ENCODE measurements at regions not wholly inside any gene's neighbourhood (a gene's known extent, or its start where the extent isn't known, plus 50 kb on each side); places are given as distances from the start of the nearest gene placed in this dataset.

GRCh38 chr15:35306361-35306981, 221.4 kb upstream of the NANOGP8 start:
- no peaks in the 10 kb centered on the region for H3K9me3 ChIP-seq (ENCODE audit: low read depth, low read length)
- no peak overlapping the region for H3K9ac ChIP-seq (ENCODE audit: insufficient read length)
- H3K27ac ChIP-seq, result no peak overlapping the region
- no peaks in the 10 kb centered on the region for H3K36me3 ChIP-seq (ENCODE audit: insufficient read depth, low read length)
- TF ChIP-seq FOXP2 (optimal IDR thresholded peaks at IDR 0.05; ENCODE audit: control extremely low read depth, extremely low read length, insufficient read depth) (no peak), POLR2AphosphoS5 (IDR thresholded peaks at IDR 0.05; ENCODE audit: borderline replicate concordance, low read depth, low read length) (no peak), EZH2 (IDR thresholded peaks at IDR 0.05) (no peak)
- no peak overlapping the region for H3K4me3 ChIP-seq
- DNase-seq (ENCODE audit: low read depth, low spot score), result no peak

- Histone ChIP-seq H3K27ac (no peak overlapping the region), H3K9ac (ENCODE audit: insufficient read length) (no peak overlapping the region), H3K9me3 (ENCODE audit: low read depth, low read length) (no peaks in the 10 kb centered on the region), H3K4me3 (no peak overlapping the region), H3K36me3 (ENCODE audit: insufficient read depth, low read length) (no peaks in the 10 kb centered on the region)
- TF ChIP-seq EZH2 (IDR thresholded peaks at IDR 0.05) (no peak), POLR2AphosphoS5 (IDR thresholded peaks at IDR 0.05; ENCODE audit: borderline replicate concordance, low read depth, low read length) (no peak), FOXP2 (optimal IDR thresholded peaks at IDR 0.05; ENCODE audit: control extremely low read depth, extremely low read length, insufficient read depth) (no peak)
- DNase-seq (ENCODE audit: low read depth, low spot score), result no peak
Observed at GRCh38 chr15:35305946-35306345, 220.9 kb upstream of the NANOGP8 start.

GRCh38 chr15:35305031-35305550, 220.0 kb upstream of the NANOGP8 start:
- no peak for TF ChIP-seq EZH2 (IDR thresholded peaks at IDR 0.05)
- TF ChIP-seq FOXP2 (optimal IDR thresholded peaks at IDR 0.05; ENCODE audit: control extremely low read depth, extremely low read length, insufficient read depth), result no peak
- TF ChIP-seq POLR2AphosphoS5 (IDR thresholded peaks at IDR 0.05; ENCODE audit: borderline replicate concordance, low read depth, low read length), result no peak
- no peaks in the 10 kb centered on the region for H3K36me3 ChIP-seq (ENCODE audit: insufficient read depth, low read length)
- H3K9me3 ChIP-seq (ENCODE audit: low read depth, low read length), result no peaks in the 10 kb centered on the region
- H3K4me3 ChIP-seq, result no peak overlapping the region
- no peak overlapping the region for H3K9ac ChIP-seq (ENCODE audit: insufficient read length)
- no peak for DNase-seq (ENCODE audit: low read depth, low spot score)
- no peak overlapping the region for H3K27ac ChIP-seq

GRCh38 chr15:35304389-35304788, 219.3 kb upstream of the NANOGP8 start:
- H3K9ac ChIP-seq (ENCODE audit: insufficient read length), result no peak overlapping the region
- H3K9me3 ChIP-seq (ENCODE audit: low read depth, low read length), result no peaks in the 10 kb centered on the region
- no peaks in the 10 kb centered on the region for H3K36me3 ChIP-seq (ENCODE audit: insufficient read depth, low read length)
- H3K4me3 ChIP-seq, result no peak overlapping the region
- DNase-seq (ENCODE audit: low read depth, low spot score), result no peak
- TF ChIP-seq EZH2 (IDR thresholded peaks at IDR 0.05) (no peak), POLR2AphosphoS5 (IDR thresholded peaks at IDR 0.05; ENCODE audit: borderline replicate concordance, low read depth, low read length) (no peak), FOXP2 (optimal IDR thresholded peaks at IDR 0.05; ENCODE audit: control extremely low read depth, extremely low read length, insufficient read depth) (no peak)
- no peak overlapping the region for H3K27ac ChIP-seq

- no peak for TF ChIP-seq EZH2 (IDR thresholded peaks at IDR 0.05)
- TF ChIP-seq POLR2AphosphoS5 (IDR thresholded peaks at IDR 0.05; ENCODE audit: borderline replicate concordance, low read depth, low read length), result no peak
- no peak for TF ChIP-seq FOXP2 (optimal IDR thresholded peaks at IDR 0.05; ENCODE audit: control extremely low read depth, extremely low read length, insufficient read depth)
- no peaks in the 10 kb centered on the region for H3K36me3 ChIP-seq (ENCODE audit: insufficient read depth, low read length)
- H3K9me3 ChIP-seq (ENCODE audit: low read depth, low read length), result no peaks in the 10 kb centered on the region
- no peak overlapping the region for H3K4me3 ChIP-seq
- no peak for DNase-seq (ENCODE audit: low read depth, low spot score)
- no peak overlapping the region for H3K27ac ChIP-seq
- H3K9ac ChIP-seq (ENCODE audit: insufficient read length), result no peak overlapping the region
Observed at GRCh38 chr15:35302334-35302733, 217.2 kb upstream of the NANOGP8 start.

GRCh38 chr15:35301088-35301487, 216.0 kb upstream of the NANOGP8 start:
- DNase-seq (ENCODE audit: low read depth, low spot score), result no peak
- no peak overlapping the region for H3K27ac ChIP-seq
- H3K4me3 ChIP-seq, result no peak overlapping the region
- TF ChIP-seq POLR2AphosphoS5 (IDR thresholded peaks at IDR 0.05; ENCODE audit: borderline replicate concordance, low read depth, low read length) (no peak), EZH2 (IDR thresholded peaks at IDR 0.05) (no peak), FOXP2 (optimal IDR thresholded peaks at IDR 0.05; ENCODE audit: control extremely low read depth, extremely low read length, insufficient read depth) (no peak)
- no peaks in the 10 kb centered on the region for H3K9me3 ChIP-seq (ENCODE audit: low read depth, low read length)
- no peak overlapping the region for H3K9ac ChIP-seq (ENCODE audit: insufficient read length)
- H3K36me3 ChIP-seq (ENCODE audit: insufficient read depth, low read length), result no peaks in the 10 kb centered on the region

- Histone ChIP-seq H3K4me3 (no peak overlapping the region), H3K36me3 (ENCODE audit: insufficient read depth, low read length) (no peaks in the 10 kb centered on the region), H3K27ac (no peak overlapping the region), H3K9ac (ENCODE audit: insufficient read length) (no peak overlapping the region), H3K9me3 (ENCODE audit: low read depth, low read length) (no peaks in the 10 kb centered on the region)
- no peak for DNase-seq (ENCODE audit: low read depth, low spot score)
- no peak for TF ChIP-seq EZH2 (IDR thresholded peaks at IDR 0.05)
- no peak for TF ChIP-seq FOXP2 (optimal IDR thresholded peaks at IDR 0.05; ENCODE audit: control extremely low read depth, extremely low read length, insufficient read depth)
- TF ChIP-seq POLR2AphosphoS5 (IDR thresholded peaks at IDR 0.05; ENCODE audit: borderline replicate concordance, low read depth, low read length), result no peak
Observed at GRCh38 chr15:35299059-35299735, 214.1 kb upstream of the NANOGP8 start.

- H3K36me3 ChIP-seq (ENCODE audit: insufficient read depth, low read length), result no peaks in the 10 kb centered on the region
- H3K4me3 ChIP-seq, result no peak overlapping the region
- no peak for TF ChIP-seq FOXP2 (optimal IDR thresholded peaks at IDR 0.05; ENCODE audit: control extremely low read depth, extremely low read length, insufficient read depth)
- no peak for TF ChIP-seq EZH2 (IDR thresholded peaks at IDR 0.05)
- TF ChIP-seq POLR2AphosphoS5 (IDR thresholded peaks at IDR 0.05; ENCODE audit: borderline replicate concordance, low read depth, low read length), result no peak
- no peaks in the 10 kb centered on the region for H3K9me3 ChIP-seq (ENCODE audit: low read depth, low read length)
- H3K9ac ChIP-seq (ENCODE audit: insufficient read length), result no peak overlapping the region
- no peak overlapping the region for H3K27ac ChIP-seq
- DNase-seq (ENCODE audit: low read depth, low spot score), result no peak
Observed at GRCh38 chr15:35298509-35298908, 213.4 kb upstream of the NANOGP8 start.

Measured in SK-N-MC (cell line).